ENCODE measurements at regions not wholly inside any gene's neighbourhood (a gene's known extent, or its start where the extent isn't known, plus 50 kb on each side); places are given as distances from the start of the nearest gene placed in this dataset.

DNA sequence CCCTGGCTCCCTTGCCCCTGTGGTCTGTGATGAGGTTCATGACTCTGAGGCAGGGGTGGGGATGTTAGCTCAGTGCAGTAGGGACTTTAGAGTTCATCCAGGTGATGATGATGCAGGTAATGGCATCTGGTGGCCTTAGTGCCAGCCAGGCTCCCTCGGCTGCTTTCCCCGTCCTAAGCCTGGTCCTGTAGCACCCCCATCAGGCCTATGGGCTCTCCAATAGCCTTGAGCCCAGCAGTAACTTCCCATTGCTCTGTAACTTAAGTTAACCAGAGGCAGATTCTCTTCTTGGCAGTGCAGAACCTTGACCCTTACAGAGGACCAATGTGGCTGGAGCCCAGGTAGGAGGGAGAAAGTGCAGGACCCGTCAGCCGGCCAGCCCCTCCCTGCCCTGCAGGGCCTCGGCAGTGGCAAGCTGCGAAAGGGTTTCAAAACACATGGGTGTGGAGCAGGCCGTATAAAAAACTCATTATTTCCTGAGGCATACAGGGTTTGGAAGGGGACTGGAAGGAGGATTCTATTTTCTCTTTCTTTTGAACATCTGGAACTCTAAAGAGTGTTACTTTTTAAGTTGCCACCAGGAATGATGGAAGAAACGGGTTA, 406.9 kb downstream of the CDH26 start:
- Mint-ChIP-seq H3K27me3 (no peaks in the 10 kb centered on the region), H3K9me3 (peaks cover 0 to 2% of the 10 kb centered on the region in 2 donors), H3K4me1 (no peaks in the 10 kb centered on the region), H3K27ac (no peak overlapping the region), H3K4me3 (no peak overlapping the region), H3K36me3 (no peaks in the 10 kb centered on the region)
- DNase-seq (no peak), ATAC-seq (replicated peaks) (no peak)

DNA sequence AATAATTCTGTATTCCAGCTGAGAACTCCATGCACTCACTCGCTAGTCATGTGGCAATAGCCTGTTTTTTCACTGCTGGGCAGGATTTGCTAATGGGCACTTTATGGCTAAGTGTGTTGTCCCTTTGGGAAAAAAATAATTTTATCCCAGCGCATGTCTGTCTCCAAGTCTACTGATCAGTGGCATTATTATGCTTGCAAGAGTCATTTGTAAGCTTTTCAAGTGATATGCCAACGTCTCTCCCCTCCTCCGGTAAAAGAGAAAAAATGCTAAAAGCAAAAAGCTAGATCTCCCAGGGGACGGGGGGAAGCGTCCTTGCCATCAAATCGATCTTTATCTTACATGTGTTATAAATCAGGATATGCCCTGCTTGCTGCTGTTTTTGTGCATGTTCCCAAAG, 407.7 kb downstream of the CDH26 start:
- peaks cover 0 to 2% of the 10 kb centered on the region in 2 donors for H3K9me3 Mint-ChIP-seq
- H3K27me3 Mint-ChIP-seq = no peaks in the 10 kb centered on the region
- no peak overlapping the region for H3K4me3 Mint-ChIP-seq
- DNase-seq (no peak), ATAC-seq (replicated peaks) (no peak)
- H3K27ac Mint-ChIP-seq = no peak overlapping the region
- H3K4me1 Mint-ChIP-seq = no peaks in the 10 kb centered on the region
- H3K36me3 Mint-ChIP-seq = no peaks in the 10 kb centered on the region

DNA sequence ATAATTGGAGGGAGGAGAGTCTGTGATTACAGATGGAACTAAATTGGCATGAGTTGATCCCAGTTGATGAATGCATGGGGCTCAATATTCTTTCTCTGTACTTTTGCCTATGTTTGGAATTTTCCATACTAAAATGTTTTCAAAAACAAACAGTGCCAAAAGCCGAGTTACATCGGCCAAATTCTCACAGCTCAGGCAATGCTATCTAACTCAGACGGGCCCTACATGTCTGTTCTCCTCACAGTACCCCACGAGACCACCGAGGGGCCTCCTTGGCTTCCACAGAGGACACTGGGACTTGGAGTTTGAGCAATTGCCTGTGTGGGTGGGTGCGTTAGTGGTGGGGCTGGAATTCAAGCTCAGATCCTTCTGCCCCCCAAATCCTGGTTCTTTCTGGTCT, 413.2 kb downstream of the CDH26 start:
- H3K36me3 Mint-ChIP-seq = no peaks in the 10 kb centered on the region
- H3K4me3 Mint-ChIP-seq = no peak overlapping the region
- peaks cover 4 to 10% of the 10 kb centered on the region in 2 donors for H3K27me3 Mint-ChIP-seq
- H3K27ac Mint-ChIP-seq = no peak overlapping the region
- peaks cover 0 to 2% of the 10 kb centered on the region in 2 donors for H3K9me3 Mint-ChIP-seq
- no peaks in the 10 kb centered on the region for H3K4me1 Mint-ChIP-seq
- DNase-seq (no peak), ATAC-seq (replicated peaks) (no peak)

DNA sequence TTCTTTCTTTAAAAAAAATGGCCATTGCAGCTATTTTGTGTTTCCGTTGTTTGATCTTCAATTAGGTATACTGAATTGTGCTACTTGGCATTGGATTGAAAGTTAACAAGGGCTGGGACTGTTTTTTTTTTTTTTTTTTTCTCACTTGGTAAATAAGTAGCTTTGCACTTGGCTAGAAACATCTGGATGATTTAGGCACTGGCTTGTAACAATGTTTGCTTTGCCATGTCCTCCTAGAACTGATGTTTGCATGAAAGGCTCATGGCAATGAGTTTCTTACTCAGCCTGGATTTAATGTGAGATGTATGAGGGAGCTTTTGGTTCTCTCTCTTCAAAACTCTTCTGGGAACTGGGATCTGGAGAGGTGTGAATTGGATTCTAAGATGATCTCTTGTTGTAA, 414.1 kb downstream of the CDH26 start:
- ATAC-seq (replicated peaks) = no peak
- no peak overlapping the region for H3K27ac Mint-ChIP-seq
- H3K4me1 Mint-ChIP-seq = no peaks in the 10 kb centered on the region
- no peaks in the 10 kb centered on the region for H3K36me3 Mint-ChIP-seq
- DNase-seq = no peak
- peaks cover 9 to 19% of the 10 kb centered on the region in 2 donors for H3K27me3 Mint-ChIP-seq
- no peak overlapping the region for H3K4me3 Mint-ChIP-seq
- peaks cover 2 to 3% of the 10 kb centered on the region in 2 donors for H3K9me3 Mint-ChIP-seq

DNA sequence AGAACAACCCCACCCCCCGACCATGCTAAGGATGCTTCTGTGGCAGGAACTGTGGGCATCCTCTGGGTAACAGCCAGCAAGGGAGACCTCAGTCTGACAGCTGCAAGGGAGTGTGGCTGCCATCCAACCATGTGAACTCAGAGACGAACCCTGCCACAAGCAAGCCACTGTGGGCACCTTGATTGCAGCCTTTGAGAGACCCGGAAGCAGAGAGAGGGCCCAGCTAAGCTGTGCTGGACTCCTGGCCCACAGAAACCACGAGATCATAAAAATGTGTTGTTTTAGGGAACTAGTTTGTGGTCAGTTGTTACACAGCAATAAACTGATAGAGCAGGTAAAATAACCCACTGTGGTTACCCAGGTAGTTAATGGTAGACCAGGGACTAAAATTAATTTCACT, 414.6 kb downstream of the CDH26 start:
- DNase-seq (no peak), ATAC-seq (replicated peaks) (no peak)
- Mint-ChIP-seq H3K36me3 (no peaks in the 10 kb centered on the region), H3K27me3 (peaks cover 9 to 19% of the 10 kb centered on the region in 2 donors), H3K27ac (no peak overlapping the region), H3K9me3 (peaks cover 2 to 3% of the 10 kb centered on the region in 2 donors), H3K4me1 (no peaks in the 10 kb centered on the region), H3K4me3 (no peak overlapping the region)

DNA sequence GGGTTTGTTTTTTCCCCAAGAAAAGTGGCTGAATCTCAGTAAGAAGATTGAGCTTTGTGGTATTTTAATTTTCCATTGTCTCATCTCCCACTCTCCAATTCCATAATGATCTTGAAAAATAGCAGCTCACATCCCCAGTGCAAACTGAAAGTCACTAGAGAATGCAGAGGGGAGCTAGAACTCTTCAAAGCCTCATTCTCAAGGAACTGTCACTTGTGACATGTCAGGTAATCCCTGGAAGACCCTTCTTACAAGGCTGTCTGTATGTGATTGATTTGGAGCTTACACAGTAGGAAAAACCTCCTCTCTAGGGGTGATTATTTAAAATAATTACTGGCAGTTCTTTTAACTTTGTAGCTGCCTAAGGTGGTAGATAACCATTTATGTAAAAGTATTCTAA, 420.4 kb downstream of the CDH26 start:
- Mint-ChIP-seq H3K27ac (no peak overlapping the region), H3K36me3 (peaks cover 0 to 1% of the 10 kb centered on the region in 2 donors), H3K27me3 (peaks cover 11 to 17% of the 10 kb centered on the region in 2 donors), H3K4me1 (no peaks in the 10 kb centered on the region), H3K9me3 (peaks cover 5 to 9% of the 10 kb centered on the region in 2 donors), H3K4me3 (no peak overlapping the region)
- ATAC-seq (replicated peaks) (no peak), DNase-seq (no peak)

DNA sequence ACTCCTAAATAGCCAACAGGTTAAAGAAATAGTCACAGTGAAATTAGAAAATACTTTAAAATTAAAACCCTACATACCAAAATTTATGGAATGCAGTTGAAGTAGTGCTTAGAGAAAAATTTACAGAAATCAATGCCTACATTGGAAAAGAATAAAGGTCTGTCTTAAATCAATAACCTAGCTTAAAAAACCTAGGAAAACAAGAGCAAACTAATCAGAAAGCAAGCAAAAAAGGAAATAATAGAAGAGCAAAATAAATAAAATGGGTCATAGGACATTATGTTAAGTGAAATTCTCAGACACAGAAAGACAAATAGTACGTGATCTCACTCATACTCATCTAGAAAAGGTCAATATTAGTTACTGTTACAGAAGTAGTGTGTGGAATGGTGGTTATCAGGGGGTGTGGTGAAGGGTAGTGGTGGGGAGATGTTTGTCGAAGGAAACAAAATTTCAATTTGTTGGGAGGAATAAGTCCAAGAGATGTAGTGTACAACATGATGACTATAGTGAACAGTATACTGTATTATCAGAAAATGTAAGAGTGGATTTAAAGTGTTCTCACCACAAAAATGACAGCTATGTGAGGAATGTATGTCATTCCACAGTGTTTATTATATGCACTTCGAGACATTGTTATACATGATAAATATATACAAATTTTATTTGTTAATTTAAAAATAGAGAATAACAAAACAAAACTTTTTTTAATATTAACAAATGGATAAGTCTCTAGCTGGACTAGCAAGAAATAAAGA, 423.6 kb downstream of the CDH26 start:
- Mint-ChIP-seq H3K4me1 (no peaks in the 10 kb centered on the region), H3K9me3 (peaks cover 5 to 13% of the 10 kb centered on the region in 2 donors), H3K27ac (no peak overlapping the region), H3K4me3 (no peak overlapping the region), H3K36me3 (peaks cover 0 to 1% of the 10 kb centered on the region in 2 donors), H3K27me3 (peaks cover 5 to 8% of the 10 kb centered on the region in 2 donors)
- DNase-seq = no peak
- ATAC-seq (replicated peaks) = no peak

DNA sequence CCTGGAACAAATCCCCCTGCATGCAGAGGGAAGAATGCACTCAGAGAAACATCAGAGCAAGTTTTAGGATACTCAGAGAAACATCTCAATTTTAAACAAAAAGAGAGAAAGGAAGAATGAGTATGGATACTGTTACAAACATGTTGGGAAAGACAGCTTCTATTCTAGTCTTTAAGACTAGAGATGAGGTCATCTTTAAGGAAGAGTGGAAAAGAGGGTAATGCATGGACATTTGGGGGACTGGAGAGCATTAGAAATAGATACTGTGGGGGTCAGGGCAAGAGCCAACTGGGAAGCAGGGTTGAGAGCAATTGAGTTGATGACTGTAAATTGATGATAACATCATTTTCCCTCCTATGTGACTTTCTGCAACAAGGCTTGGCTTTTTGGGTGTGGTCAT, 431.2 kb downstream of the CDH26 start:
- Mint-ChIP-seq H3K9me3 (peaks cover 0 to 4% of the 10 kb centered on the region in 2 donors), H3K36me3 (no peaks in the 10 kb centered on the region), H3K4me3 (no peak overlapping the region), H3K27me3 (no peaks in the 10 kb centered on the region), H3K27ac (no peak overlapping the region), H3K4me1 (no peaks in the 10 kb centered on the region)
- no peak for DNase-seq
- ATAC-seq (replicated peaks) = no peak

DNA sequence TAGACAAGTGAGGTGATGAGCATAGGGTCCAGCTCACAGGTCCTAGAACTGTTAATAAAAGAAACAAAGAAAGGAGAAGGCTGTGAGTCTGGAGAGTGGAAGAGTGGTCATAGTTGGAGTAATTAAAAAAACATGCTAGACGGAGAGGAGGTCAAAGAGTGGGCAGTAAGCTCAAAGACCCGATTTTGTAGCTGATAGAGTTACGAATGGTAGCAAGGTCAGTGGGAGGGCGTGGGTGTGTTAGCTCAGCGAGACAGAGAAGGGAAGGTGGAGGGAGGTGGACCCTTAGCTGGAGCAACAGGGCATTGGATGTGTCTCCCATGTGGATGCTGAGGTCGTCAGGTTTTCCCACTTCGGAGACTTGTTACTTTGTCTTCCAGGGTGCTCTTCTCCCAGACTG, 431.7 kb downstream of the CDH26 start:
- Mint-ChIP-seq H3K27ac (no peak overlapping the region), H3K36me3 (no peaks in the 10 kb centered on the region), H3K9me3 (peaks cover 0 to 7% of the 10 kb centered on the region in 2 donors), H3K4me3 (no peak overlapping the region), H3K4me1 (no peaks in the 10 kb centered on the region), H3K27me3 (no peaks in the 10 kb centered on the region)
- ATAC-seq (replicated peaks) (no peak), DNase-seq (no peak)

DNA sequence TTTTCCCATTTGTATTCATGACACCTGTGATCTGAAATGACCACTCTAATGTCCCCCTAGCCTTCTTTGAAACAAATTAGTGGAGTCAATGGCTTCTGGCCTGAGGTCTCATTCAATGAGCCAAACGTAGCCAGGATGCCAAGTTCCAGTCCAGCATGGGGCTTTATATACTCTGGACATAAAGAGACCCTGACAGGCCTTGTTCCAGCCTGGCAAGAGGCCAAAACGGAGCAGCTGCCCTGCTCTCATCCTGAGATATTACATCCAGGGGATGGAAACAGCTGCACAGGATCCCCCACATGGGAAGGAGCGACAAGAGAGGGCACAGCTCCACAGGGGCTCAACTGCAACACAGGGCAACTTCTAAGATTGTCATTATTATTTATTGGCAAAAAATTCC, 437.8 kb downstream of the CDH26 start:
- H3K9me3 Mint-ChIP-seq = peaks cover 6 to 16% of the 10 kb centered on the region in 2 donors
- no peaks in the 10 kb centered on the region for H3K4me1 Mint-ChIP-seq
- no peak overlapping the region for H3K4me3 Mint-ChIP-seq
- ATAC-seq (replicated peaks) (no peak), DNase-seq (no peak)
- H3K27ac Mint-ChIP-seq = no peak overlapping the region
- no peaks in the 10 kb centered on the region for H3K27me3 Mint-ChIP-seq
- H3K36me3 Mint-ChIP-seq = no peaks in the 10 kb centered on the region

DNA sequence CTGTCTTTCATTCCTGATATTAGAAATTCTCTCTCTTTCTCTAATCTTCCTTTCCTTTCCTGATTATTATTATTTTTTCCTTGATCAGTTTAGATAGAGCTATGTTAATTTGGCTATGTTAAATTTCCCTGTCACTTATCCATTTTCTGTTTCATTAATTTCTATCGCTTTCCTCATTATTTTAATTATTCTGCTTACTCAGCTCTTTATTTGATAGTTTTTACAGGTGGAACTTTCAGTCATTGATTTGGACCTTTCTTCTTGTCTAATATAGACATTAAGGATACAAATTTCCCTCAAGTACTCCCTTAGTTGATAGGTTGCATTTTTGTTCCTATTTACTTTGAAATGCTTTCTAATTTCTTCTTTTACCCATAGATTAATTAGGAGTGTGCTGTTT, 442.3 kb downstream of the CDH26 start:
- H3K27me3 Mint-ChIP-seq = peaks cover 0 to 4% of the 10 kb centered on the region in 2 donors
- H3K4me3 Mint-ChIP-seq = no peak overlapping the region
- H3K4me1 Mint-ChIP-seq = no peaks in the 10 kb centered on the region
- DNase-seq = no peak
- H3K36me3 Mint-ChIP-seq = no peaks in the 10 kb centered on the region
- ATAC-seq (replicated peaks) = no peak
- no peak overlapping the region for H3K27ac Mint-ChIP-seq
- peaks cover 6 to 13% of the 10 kb centered on the region in 2 donors for H3K9me3 Mint-ChIP-seq

DNA sequence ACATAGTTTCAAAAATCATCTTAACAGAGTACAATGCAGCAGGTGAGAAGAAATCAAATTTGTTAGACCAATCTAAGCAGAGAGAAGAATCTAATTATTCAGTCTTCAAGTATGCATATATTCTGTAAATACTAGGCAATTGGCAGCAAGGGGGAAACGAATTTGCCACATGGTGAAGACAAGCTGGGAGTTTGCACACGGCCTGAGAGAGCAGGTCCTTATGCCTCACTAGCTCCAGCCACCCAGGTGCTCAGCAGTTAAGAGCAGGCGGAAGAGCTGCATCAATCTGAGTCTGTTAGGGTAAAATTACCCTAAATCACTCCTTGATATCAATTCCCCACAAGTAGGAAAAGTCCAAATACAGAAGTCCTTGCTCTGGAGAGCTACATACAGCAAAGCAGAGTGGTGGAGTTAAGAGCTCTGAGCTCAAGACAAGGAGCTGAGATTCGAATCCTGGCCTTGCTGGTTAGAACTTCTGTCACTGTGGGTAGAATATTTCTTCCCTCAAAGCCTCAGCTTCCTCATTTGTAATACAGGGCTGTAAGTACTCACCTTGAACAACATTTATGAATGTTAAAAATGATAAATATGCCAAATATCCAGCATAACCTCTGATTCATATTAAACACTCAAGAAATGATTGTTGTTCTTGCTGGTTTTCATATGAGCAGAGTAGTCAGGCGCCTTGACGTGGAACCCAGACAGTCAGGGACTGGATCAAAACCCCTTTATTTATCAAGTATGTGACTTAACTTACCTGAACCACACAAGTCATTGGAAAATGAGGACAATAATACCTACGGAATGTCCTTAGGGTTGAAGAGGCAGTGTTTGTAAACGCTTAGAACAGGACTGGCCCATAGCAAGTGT, 444.2 kb downstream of the CDH26 start:
- Mint-ChIP-seq H3K27me3 (peaks cover 0 to 4% of the 10 kb centered on the region in 2 donors), H3K4me1 (no peaks in the 10 kb centered on the region), H3K4me3 (no peak overlapping the region), H3K36me3 (no peaks in the 10 kb centered on the region), H3K9me3 (peaks cover 6 to 9% of the 10 kb centered on the region in 2 donors), H3K27ac (no peak overlapping the region)
- DNase-seq (no peak), ATAC-seq (replicated peaks) (peak in 1 of 2 donors; percentile 45)

DNA sequence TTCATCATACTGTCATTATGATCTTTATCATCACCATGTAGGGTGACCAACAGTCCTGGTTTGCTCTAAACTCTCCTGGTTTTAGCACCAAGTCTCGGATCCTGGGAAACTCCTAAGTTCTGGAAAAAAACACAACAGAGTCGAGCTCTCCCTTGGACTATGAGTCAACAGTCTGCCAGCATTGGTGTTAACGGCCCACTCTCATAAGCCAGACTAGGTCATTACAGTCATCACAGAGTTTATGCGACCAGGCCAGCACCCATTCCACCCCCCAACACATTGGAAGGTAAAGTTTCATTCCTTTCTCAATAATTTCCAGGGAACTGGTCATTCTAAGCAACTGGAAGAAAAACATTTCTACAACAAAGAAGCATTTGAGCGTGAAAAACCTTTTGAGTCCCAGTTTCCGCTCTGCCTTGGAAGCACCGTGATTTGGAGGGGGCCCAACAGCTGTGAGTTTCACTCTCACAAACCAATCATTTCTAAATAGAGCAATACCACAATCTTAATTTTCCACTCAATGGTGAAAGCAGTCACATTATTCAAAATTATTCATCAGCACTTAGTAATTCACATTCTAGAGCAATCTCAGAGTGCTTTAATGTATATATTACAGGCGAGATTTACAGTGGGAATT, 445.0 kb downstream of the CDH26 start:
- ATAC-seq (replicated peaks) = peak; percentile 25 to 34

More for the DNA sequence above, 445.0 kb downstream of the CDH26 start:
- H3K4me1 Mint-ChIP-seq = no peaks in the 10 kb centered on the region
- no peak overlapping the region for H3K27ac Mint-ChIP-seq
- H3K27me3 Mint-ChIP-seq = peaks cover 0 to 4% of the 10 kb centered on the region in 2 donors
- H3K9me3 Mint-ChIP-seq = peaks cover 4 to 9% of the 10 kb centered on the region in 2 donors
- H3K36me3 Mint-ChIP-seq = no peaks in the 10 kb centered on the region
- DNase-seq = no peak
- H3K4me3 Mint-ChIP-seq = no peak overlapping the region

Measured in stimulated activated naive B cell treated with anti-CD40 and anti-IgM and Interleukin-4, amounts not matched to agents 10 μg/mL and 1 μg/mL and 100 μg/mL, for 72 hours (primary cell).